ENCODE measurements at regions not wholly inside any gene's neighbourhood (a gene's known extent, or its start where the extent isn't known, plus 50 kb on each side); places are given as distances from the start of the nearest gene placed in this dataset.

- no peak for ATAC-seq
- H3K9me3 Mint-ChIP-seq = peaks cover 3% of the 10 kb centered on the region; the same call in 2 of the 3 replicates
- Histone ChIP-seq H3K27ac (ENCODE audit: low read depth) (no peak overlapping the region), H3K79me2 (replicated peaks; ENCODE audit: insufficient read depth) (no peaks in the 10 kb centered on the region), H2AFZ (no peak overlapping the region), H3K4me2 (no peak overlapping the region), H3K36me3 (ENCODE audit: insufficient read depth) (no peaks in the 10 kb centered on the region), H3K4me1 (ENCODE audit: insufficient read depth) (no peaks in the 10 kb centered on the region), H3K4me3 (no peak overlapping the region), H3F3A (replicated peaks; ENCODE audit: low read depth) (no peaks in the 10 kb centered on the region), H4K20me1 (replicated peaks; ENCODE audit: insufficient read depth) (no peaks in the 10 kb centered on the region), H3K9me2 (ENCODE audit: insufficient read depth) (no peaks in the 10 kb centered on the region; the same call in 1 of the 2 replicates), H3K27me3 (ENCODE audit: insufficient read depth) (no peaks in the 10 kb centered on the region)
- TF ChIP-seq ZNF114 (CRISPR knock-in tag; IDR thresholded peaks at IDR 0.05) (no peak), STAT1 (IDR thresholded peaks at IDR 0.05; ENCODE audit: unreplicated experiment) (no peak), EZH2 (IDR thresholded peaks at IDR 0.05; ENCODE audit: low read depth, unreplicated experiment) (no peak), ETS1 (IDR thresholded peaks at IDR 0.05) (no peak), POLR2AphosphoS5 (IDR thresholded peaks at IDR 0.05; ENCODE audit: low read depth) (no peak), NANOG (IDR thresholded peaks at IDR 0.05; ENCODE audit: borderline replicate concordance) (no peak), EZH2phosphoT487 (IDR thresholded peaks at IDR 0.05; ENCODE audit: unreplicated experiment) (no peak)
- peaks cover 2% of the 10 kb centered on the region for H3K27me3 Mint-ChIP-seq (ENCODE audit: insufficient read depth, low read depth, poor library complexity)
- DNase-seq (ENCODE audit: low spot score) = no peak
- H3K36me3 Mint-ChIP-seq (ENCODE audit: low read depth) = peaks cover 3% of the 10 kb centered on the region; the same call in 2 of the 3 replicates
- peaks cover 4% of the 10 kb centered on the region for H3K4me1 Mint-ChIP-seq
- no peak overlapping the region for H3K27ac Mint-ChIP-seq
- no peak overlapping the region for H3K4me3 Mint-ChIP-seq
Measured at GRCh38 chr20:7220755-7221154, 453.3 kb downstream of the BMP2 start.

- peaks cover 3% of the 10 kb centered on the region; the same call in 2 of the 3 replicates for H3K9me3 Mint-ChIP-seq
- no peaks in the 10 kb centered on the region for H3K36me3 ChIP-seq (ENCODE audit: insufficient read depth)
- no peak for DNase-seq (ENCODE audit: low spot score)
Measured at GRCh38 chr20:7226156-7226555, 458.7 kb downstream of the BMP2 start.

More at GRCh38 chr20:7226156-7226555, 458.7 kb downstream of the BMP2 start:
- ATAC-seq = no peak
- H3K4me2 ChIP-seq = no peak overlapping the region
- H4K20me1 ChIP-seq (replicated peaks; ENCODE audit: insufficient read depth) = no peaks in the 10 kb centered on the region
- no peak overlapping the region for H2AFZ ChIP-seq
- Mint-ChIP-seq H3K4me1 (no peaks in the 10 kb centered on the region), H3K27me3 (ENCODE audit: insufficient read depth, low read depth, poor library complexity) (peaks cover 3% of the 10 kb centered on the region), H3K4me3 (no peak overlapping the region), H3K36me3 (ENCODE audit: low read depth) (peaks cover 3% of the 10 kb centered on the region; the same call in 1 of the 3 replicates), H3K27ac (no peak overlapping the region)
- H3K27ac ChIP-seq (ENCODE audit: low read depth) = no peak overlapping the region
- no peaks in the 10 kb centered on the region for H3K4me1 ChIP-seq (ENCODE audit: insufficient read depth)
- TF ChIP-seq CTCF (conservative IDR thresholded peaks at IDR 0.05; ENCODE audit: low read depth in 2 of 2) (no peak), ZNF331 (CRISPR knock-in tag; IDR thresholded peaks at IDR 0.05; ENCODE audit: low read depth) (no peak), ETS1 (IDR thresholded peaks at IDR 0.05) (no peak), POLR2AphosphoS5 (IDR thresholded peaks at IDR 0.05; ENCODE audit: low read depth) (no peak), REST (IDR thresholded peaks at IDR 0.05; ENCODE audit: unreplicated experiment) (no peak)
- H3F3A ChIP-seq (replicated peaks; ENCODE audit: low read depth) = no peaks in the 10 kb centered on the region
- no peaks in the 10 kb centered on the region for H3K27me3 ChIP-seq (ENCODE audit: insufficient read depth)
- no peak overlapping the region for H3K4me3 ChIP-seq
- H3K9me2 ChIP-seq (ENCODE audit: insufficient read depth) = no peaks in the 10 kb centered on the region
- no peaks in the 10 kb centered on the region for H3K79me2 ChIP-seq (replicated peaks; ENCODE audit: insufficient read depth)

All from GM23338 (cell line).